Peyer's patch (tissue), 4 donors: ENCODE measurements at regions not wholly inside any gene's neighbourhood (a gene's known extent, or its start where the extent isn't known, plus 50 kb on each side); places are given as distances from the start of the nearest gene placed in this dataset.

ENCODE experiments used
- DNase-seq, 3 donors: peaks; one replicate each; pipeline ENCODE4 v3.0.0-alpha.2; 2017 to 2019
- H3K27ac ChIP-seq, 4 donors: fragments of 200-600 bp; sonication (generic); one replicate each; pipeline ENCODE4 v1.5.1; 2016 to 2019
- H3K27me3 ChIP-seq, 2 donors: fragments of 200-600 bp; sonication (generic); one replicate each; pipeline ENCODE4 v1.5.1; 2019
- H3K36me3 ChIP-seq, 3 donors: fragments of 200-600 bp; sonication (generic); one replicate each; pipeline ENCODE4 v1.5.1; 2016 to 2019
- H3K4me1 ChIP-seq, 4 donors: fragments of 200-600 bp; sonication (generic); one replicate each; pipeline ENCODE4 v1.5.1; 2016 to 2019
- H3K4me3 ChIP-seq, 4 donors: fragments of 200-600 bp; sonication (generic); 1 replicate in 3 of 4; 2 replicates in 1 of 4; pipeline ENCODE4 v1.5.1; 2016 to 2019; ENCODE audit warnings: mild to moderate bottlenecking in 1 of 4
- H3K9me3 ChIP-seq, 4 donors: fragments of 200-600 bp; sonication (generic); one replicate each; pipeline ENCODE4 v1.5.1; 2016 to 2019; ENCODE audit warnings: mild to moderate bottlenecking in 1 of 4
- POLR2A ChIP-seq, 2 donors: fragments of 450-650 bp; IDR thresholded peaks; one replicate each; pipeline ENCODE4 v1.5.1; 2017; ENCODE audit warnings: antibody characterized with exemption in 2 of 2, mild to moderate bottlenecking in 2 of 2, moderate library complexity in 2 of 2
- TF ChIP-seq, protein P1 (sequence below), 6 experiments: fragments of 450-650 bp in 4 of 6; fragments of 200-600 bp in 2 of 6; sonication (generic) in 1 of 6; IDR thresholded peaks; one replicate each; pipeline ENCODE4 v1.5.1; 2017 to 2019; ENCODE audit warnings: antibody characterized with exemption in 6 of 6, mild to moderate bottlenecking in 3 of 6, moderate library complexity in 1 of 6

- no peak overlapping the region for H3K27ac ChIP-seq
- no peaks in the 10 kb centered on the region for H3K27me3 ChIP-seq
- TF ChIP-seq, protein P1, sequence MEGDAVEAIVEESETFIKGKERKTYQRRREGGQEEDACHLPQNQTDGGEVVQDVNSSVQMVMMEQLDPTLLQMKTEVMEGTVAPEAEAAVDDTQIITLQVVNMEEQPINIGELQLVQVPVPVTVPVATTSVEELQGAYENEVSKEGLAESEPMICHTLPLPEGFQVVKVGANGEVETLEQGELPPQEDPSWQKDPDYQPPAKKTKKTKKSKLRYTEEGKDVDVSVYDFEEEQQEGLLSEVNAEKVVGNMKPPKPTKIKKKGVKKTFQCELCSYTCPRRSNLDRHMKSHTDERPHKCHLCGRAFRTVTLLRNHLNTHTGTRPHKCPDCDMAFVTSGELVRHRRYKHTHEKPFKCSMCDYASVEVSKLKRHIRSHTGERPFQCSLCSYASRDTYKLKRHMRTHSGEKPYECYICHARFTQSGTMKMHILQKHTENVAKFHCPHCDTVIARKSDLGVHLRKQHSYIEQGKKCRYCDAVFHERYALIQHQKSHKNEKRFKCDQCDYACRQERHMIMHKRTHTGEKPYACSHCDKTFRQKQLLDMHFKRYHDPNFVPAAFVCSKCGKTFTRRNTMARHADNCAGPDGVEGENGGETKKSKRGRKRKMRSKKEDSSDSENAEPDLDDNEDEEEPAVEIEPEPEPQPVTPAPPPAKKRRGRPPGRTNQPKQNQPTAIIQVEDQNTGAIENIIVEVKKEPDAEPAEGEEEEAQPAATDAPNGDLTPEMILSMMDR (IDR thresholded peaks at IDR 0.05) = no peak
- no peak for TF ChIP-seq POLR2A (IDR thresholded peaks at IDR 0.05)
- H3K4me3 ChIP-seq = no peak overlapping the region
- H3K9me3 ChIP-seq = no peaks in the 10 kb centered on the region
- no peaks in the 10 kb centered on the region for H3K4me1 ChIP-seq
- no peak for DNase-seq
- no peaks in the 10 kb centered on the region for H3K36me3 ChIP-seq
Observed at GRCh38 chr3:28800203-28800602, 451.6 kb upstream of the AZI2 start.

- no peak for TF ChIP-seq POLR2A (IDR thresholded peaks at IDR 0.05)
- TF ChIP-seq, protein P1 (IDR thresholded peaks at IDR 0.05) = no peak
- Histone ChIP-seq H3K27ac (no peak overlapping the region), H3K4me3 (no peak overlapping the region), H3K4me1 (no peaks in the 10 kb centered on the region), H3K9me3 (no peaks in the 10 kb centered on the region), H3K27me3 (no peaks in the 10 kb centered on the region), H3K36me3 (no peaks in the 10 kb centered on the region)
- DNase-seq = no peak
Observed at GRCh38 chr3:28808068-28808467, 459.4 kb upstream of the AZI2 start.

- Histone ChIP-seq H3K4me3 (no peak overlapping the region), H3K27me3 (no peaks in the 10 kb centered on the region), H3K27ac (no peak overlapping the region), H3K4me1 (no peaks in the 10 kb centered on the region), H3K9me3 (no peaks in the 10 kb centered on the region), H3K36me3 (no peaks in the 10 kb centered on the region)
- TF ChIP-seq POLR2A (IDR thresholded peaks at IDR 0.05) = no peak
- TF ChIP-seq, protein P1 (IDR thresholded peaks at IDR 0.05) = no peak
- no peak for DNase-seq
Observed at GRCh38 chr3:28816017-28816416, 464.9 kb upstream of the RBMS3 start.

GRCh38 chr3:28824316-28824715 is 456.6 kb upstream of the RBMS3 start:
- no peak overlapping the region for H3K27ac ChIP-seq
- H3K9me3 ChIP-seq = no peaks in the 10 kb centered on the region
- H3K27me3 ChIP-seq = no peaks in the 10 kb centered on the region
- H3K4me3 ChIP-seq = no peak overlapping the region
- no peaks in the 10 kb centered on the region for H3K4me1 ChIP-seq
- H3K36me3 ChIP-seq = no peaks in the 10 kb centered on the region
- TF ChIP-seq, protein P1 (IDR thresholded peaks at IDR 0.05) = no peak
- no peak for TF ChIP-seq POLR2A (IDR thresholded peaks at IDR 0.05)
- DNase-seq = no peak

GRCh38 chr3:28826840-28827239 is 454.0 kb upstream of the RBMS3 start:
- no peak overlapping the region for H3K4me3 ChIP-seq

More at GRCh38 chr3:28826840-28827239, 454.0 kb upstream of the RBMS3 start:
- no peak for TF ChIP-seq POLR2A (IDR thresholded peaks at IDR 0.05)
- TF ChIP-seq, protein P1 (IDR thresholded peaks at IDR 0.05) = no peak
- no peak for DNase-seq
- Histone ChIP-seq H3K36me3 (no peaks in the 10 kb centered on the region), H3K9me3 (no peaks in the 10 kb centered on the region), H3K4me1 (no peaks in the 10 kb centered on the region), H3K27ac (no peak overlapping the region), H3K27me3 (no peaks in the 10 kb centered on the region)
